HK-2 (cell line): ENCODE measurements at regions not wholly inside any gene's neighbourhood (a gene's known extent, or its start where the extent isn't known, plus 50 kb on each side); places are given as distances from the start of the nearest gene placed in this dataset.
"Not testable (repeated sequence)": the region's sequence is repeated elsewhere in the genome, so short reads cannot be mapped to it uniquely, and the experiment has no call there.

ENCODE experiments used
- DNase-seq: peaks from one replicate; pipeline ENCODE4 v3.0.0-alpha.2; 2018; ENCODE audit not compliant: unreplicated experiment

GRCh38 chr17:77619851-77620250 is 338.7 kb upstream of the TNRC6C start:
- DNase-seq, result no peak

GRCh38 chr17:77620282-77620681 is 338.2 kb upstream of the TNRC6C start:
- DNase-seq, result no peak

- DNase-seq, result not testable (repeated sequence)
These were observed 336.4 kb upstream of the TNRC6C start for GRCh38 chr17:77622084-77622483.

- no peak for DNase-seq
These were observed 335.9 kb upstream of the TNRC6C start for GRCh38 chr17:77622647-77623046.

GRCh38 chr17:77623321-77623720 is 335.2 kb upstream of the TNRC6C start:
- not testable (repeated sequence) for DNase-seq

- no peak for DNase-seq
These were observed 330.5 kb upstream of the TNRC6C start for GRCh38 chr17:77628035-77628434.

GRCh38 chr17:77629284-77629683 is 329.2 kb upstream of the TNRC6C start:
- not testable (repeated sequence) for DNase-seq

GRCh38 chr17:77631307-77631706 is 327.2 kb upstream of the TNRC6C start:
- DNase-seq, result no peak

- no peak for DNase-seq
These were observed 325.9 kb upstream of the TNRC6C start for GRCh38 chr17:77632619-77633018.

GRCh38 chr17:77634710-77635109 is 323.8 kb upstream of the TNRC6C start:
- DNase-seq, result no peak

GRCh38 chr17:77635176-77635575 is 323.3 kb upstream of the TNRC6C start:
- DNase-seq, result no peak

- not testable (repeated sequence) for DNase-seq
These were observed 322.7 kb upstream of the TNRC6C start for GRCh38 chr17:77635785-77636184.

- no peak for DNase-seq
These were observed 321.4 kb upstream of the TNRC6C start for GRCh38 chr17:77636835-77637817.

GRCh38 chr17:77637818-77638575 is 320.5 kb upstream of the TNRC6C start:
- no peak for DNase-seq

- DNase-seq, result no peak
These were observed 318.3 kb upstream of the TNRC6C start for GRCh38 chr17:77640252-77640651.

GRCh38 chr17:77640916-77641605 is 317.4 kb upstream of the TNRC6C start:
- DNase-seq, result no peak

GRCh38 chr17:77641718-77642117 is 316.8 kb upstream of the TNRC6C start:
- DNase-seq, result no peak

GRCh38 chr17:77644181-77645071 is 314.1 kb upstream of the TNRC6C start:
- DNase-seq, result no peak

GRCh38 chr17:77645072-77646045 is 313.1 kb upstream of the TNRC6C start:
- no peak for DNase-seq

GRCh38 chr17:77646046-77646430 is 312.5 kb upstream of the TNRC6C start:
- DNase-seq, result no peak
